ENCODE measurements at regions not wholly inside any gene's neighbourhood (a gene's known extent, or its start where the extent isn't known, plus 50 kb on each side); places are given as distances from the start of the nearest gene placed in this dataset.
"Not testable (repeated sequence)": the region's sequence is repeated elsewhere in the genome, so short reads cannot be mapped to it uniquely, and the experiment has no call there.

- TF ChIP-seq CTCF (IDR thresholded peaks at IDR 0.05; ENCODE audit: control insufficient read depth, insufficient read depth, low read depth, low read length, missing control alignments), result no peak
- H3K4me3 ChIP-seq (ENCODE audit: control insufficient read depth, low read depth, low read length), result no peak overlapping the region
- DNase-seq (ENCODE audit: low read depth), result no peak
Observed at GRCh38 chr4:179029683-179030082, 1587.4 kb upstream of the AGA start.

- no peak for DNase-seq (ENCODE audit: low read depth)
- no peak overlapping the region for H3K4me3 ChIP-seq (ENCODE audit: control insufficient read depth, low read depth, low read length)
- no peak for TF ChIP-seq CTCF (IDR thresholded peaks at IDR 0.05; ENCODE audit: control insufficient read depth, insufficient read depth, low read depth, low read length, missing control alignments)
Observed at GRCh38 chr4:179040259-179040658, 1598.0 kb upstream of the AGA start.

GRCh38 chr4:179048839-179049453 is 1606.7 kb upstream of the AGA start:
- no peak overlapping the region for H3K4me3 ChIP-seq (ENCODE audit: control insufficient read depth, low read depth, low read length)
- DNase-seq (ENCODE audit: low read depth), result no peak
- TF ChIP-seq CTCF (IDR thresholded peaks at IDR 0.05; ENCODE audit: control insufficient read depth, insufficient read depth, low read depth, low read length, missing control alignments), result no peak

GRCh38 chr4:179051206-179051605 is 1609.0 kb upstream of the AGA start:
- DNase-seq (ENCODE audit: low read depth), result no peak
- no peak for TF ChIP-seq CTCF (IDR thresholded peaks at IDR 0.05; ENCODE audit: control insufficient read depth, insufficient read depth, low read depth, low read length, missing control alignments)
- no peak overlapping the region for H3K4me3 ChIP-seq (ENCODE audit: control insufficient read depth, low read depth, low read length)

- TF ChIP-seq CTCF (IDR thresholded peaks at IDR 0.05; ENCODE audit: control insufficient read depth, insufficient read depth, low read depth, low read length, missing control alignments), result no peak
- no peak overlapping the region for H3K4me3 ChIP-seq (ENCODE audit: control insufficient read depth, low read depth, low read length)
Observed at GRCh38 chr4:179059396-179059795, 1617.2 kb upstream of the AGA start.

GRCh38 chr4:179066254-179066653 is 1624.0 kb upstream of the AGA start:
- not testable (repeated sequence) for H3K4me3 ChIP-seq (ENCODE audit: control insufficient read depth, low read depth, low read length); DNase-seq (ENCODE audit: low read depth)

More at GRCh38 chr4:179059396-179059795, 1617.2 kb upstream of the AGA start:
- DNase-seq (ENCODE audit: low read depth), result no peak

GRCh38 chr4:179071131-179071530 is 1628.9 kb upstream of the AGA start:
- TF ChIP-seq CTCF (IDR thresholded peaks at IDR 0.05; ENCODE audit: control insufficient read depth, insufficient read depth, low read depth, low read length, missing control alignments), result no peak
- H3K4me3 ChIP-seq (ENCODE audit: control insufficient read depth, low read depth, low read length), result no peak overlapping the region
- no peak for DNase-seq (ENCODE audit: low read depth)

Data from AG09309 (cell line).